Trophoblast cell (in vitro differentiated cells and primary cell): ENCODE measurements at regions not wholly inside any gene's neighbourhood (a gene's known extent, or its start where the extent isn't known, plus 50 kb on each side); places are given as distances from the start of the nearest gene placed in this dataset.
"Not testable (repeated sequence)": the region's sequence is repeated elsewhere in the genome, so short reads cannot be mapped to it uniquely, and the experiment has no call there.

Source experiments
- DNase-seq, 2 donors: peaks; one replicate each; pipeline ENCODE4 v3.0.0-alpha.2; 2016
- H2AFZ ChIP-seq: 2 replicates; pipeline ENCODE4 v1.6.1; 2013; ENCODE audit warnings: low read length, moderate library complexity, mild to moderate bottlenecking; ENCODE audit not compliant: insufficient read depth, poor library complexity
- H2AK5ac ChIP-seq: 2 replicates; pipeline ENCODE4 v1.6.1; 2013; ENCODE audit warnings: mild to moderate bottlenecking, low read length
- H2BK120ac ChIP-seq: 2 replicates; pipeline ENCODE4 v1.6.1; 2013; ENCODE audit warnings: low read length, mild to moderate bottlenecking, moderate library complexity; ENCODE audit not compliant: insufficient read depth, poor library complexity
- H2BK12ac ChIP-seq: 2 replicates; pipeline ENCODE4 v1.6.1; 2013; ENCODE audit warnings: mild to moderate bottlenecking, low read length, moderate library complexity
- H2BK5ac ChIP-seq: 2 replicates; pipeline ENCODE4 v1.6.1; 2013; ENCODE audit warnings: low read length, low read depth, moderate library complexity, mild to moderate bottlenecking; ENCODE audit not compliant: poor library complexity
- H3K14ac ChIP-seq: 2 replicates; pipeline ENCODE4 v1.6.1; 2013; ENCODE audit warnings: mild to moderate bottlenecking, low read length
- H3K18ac ChIP-seq: 2 replicates; pipeline ENCODE4 v1.6.1; 2013; ENCODE audit warnings: mild to moderate bottlenecking, low read length
- H3K23ac ChIP-seq: 2 replicates; pipeline ENCODE4 v1.6.1; 2013; ENCODE audit warnings: low read length
- H3K27ac ChIP-seq: 2 replicates; pipeline ENCODE4 v1.5.1; 2013; ENCODE audit warnings: low read depth, mild to moderate bottlenecking, inconsistent platforms, low read length, moderate library complexity
- H3K27me3 ChIP-seq: 2 replicates; pipeline ENCODE4 v1.6.1; 2013; ENCODE audit warnings: inconsistent platforms, mild to moderate bottlenecking, low read length, moderate library complexity; ENCODE audit not compliant: insufficient read depth
- H3K36me3 ChIP-seq, 2 experiments: 1 replicate in 1 of 2; 2 replicates in 1 of 2; pipeline ENCODE4 v1.6.1; 2013; ENCODE audit warnings: low read length in 2 of 2, mild to moderate bottlenecking in 2 of 2, moderate library complexity in 1 of 2; ENCODE audit not compliant: insufficient read depth in 2 of 2, control insufficient read depth in 1 of 2
- H3K4ac ChIP-seq: 2 replicates; pipeline ENCODE4 v1.6.1; 2013; ENCODE audit warnings: low read depth, mild to moderate bottlenecking, low read length, moderate library complexity
- H3K4me1 ChIP-seq, 2 experiments: 1 replicate in 1 of 2; 2 replicates in 1 of 2; pipeline ENCODE4 v1.6.1; 2013; ENCODE audit warnings: low read length in 2 of 2, mild to moderate bottlenecking in 2 of 2, moderate library complexity in 1 of 2; ENCODE audit not compliant: insufficient read depth in 2 of 2, control insufficient read depth in 1 of 2
- H3K4me2 ChIP-seq: 2 replicates; pipeline ENCODE4 v1.6.1; 2013; ENCODE audit warnings: inconsistent platforms, mild to moderate bottlenecking, low read length, moderate library complexity
- H3K4me3 ChIP-seq: 2 replicates; pipeline ENCODE4 v1.5.1; 2013; ENCODE audit warnings: mild to moderate bottlenecking, low read depth, low read length, inconsistent platforms
- H3K79me1 ChIP-seq: one replicate; pipeline ENCODE4 v1.6.1; 2013; ENCODE audit warnings: low read length
- H3K79me2 ChIP-seq: 2 replicates; pipeline ENCODE4 v1.6.1; 2013; ENCODE audit warnings: low read length, mild to moderate bottlenecking; ENCODE audit not compliant: control insufficient read depth, insufficient read depth, poor library complexity
- H3K9ac ChIP-seq: 2 replicates; pipeline ENCODE4 v1.6.1; 2013; ENCODE audit warnings: mild to moderate bottlenecking, low read length
- H3K9me3 ChIP-seq: 2 replicates; pipeline ENCODE4 v1.6.1; 2013; ENCODE audit warnings: low read depth, mild to moderate bottlenecking, control low read depth, inconsistent platforms, low read length; ENCODE audit not compliant: insufficient read depth
- H4K12ac ChIP-seq: 2 replicates; pipeline ENCODE4 v1.6.1; 2013; ENCODE audit warnings: low read depth, mild to moderate bottlenecking, low read length, moderate library complexity
- H4K8ac ChIP-seq: 2 replicates; pipeline ENCODE4 v1.6.1; 2013; ENCODE audit warnings: low read depth, mild to moderate bottlenecking, low read length, moderate library complexity
- H4K91ac ChIP-seq: one replicate; pipeline ENCODE4 v1.6.1; 2013; ENCODE audit warnings: low read depth, mild to moderate bottlenecking, low read length, moderate library complexity
- WGBS: extraction: QIAGEN DNeasy Blood & Tissue Kit; methylation state at CpG from one replicate; pipeline ENCODE4 v1.1.7; 2013; ENCODE audit warnings: missing lambda C conversion rate; ENCODE audit not compliant: insufficient read length, insufficient coverage; ENCODE audit errors: extremely low coverage; 5-methylcytosine and 5-hydroxymethylcytosine counted together

DNA sequence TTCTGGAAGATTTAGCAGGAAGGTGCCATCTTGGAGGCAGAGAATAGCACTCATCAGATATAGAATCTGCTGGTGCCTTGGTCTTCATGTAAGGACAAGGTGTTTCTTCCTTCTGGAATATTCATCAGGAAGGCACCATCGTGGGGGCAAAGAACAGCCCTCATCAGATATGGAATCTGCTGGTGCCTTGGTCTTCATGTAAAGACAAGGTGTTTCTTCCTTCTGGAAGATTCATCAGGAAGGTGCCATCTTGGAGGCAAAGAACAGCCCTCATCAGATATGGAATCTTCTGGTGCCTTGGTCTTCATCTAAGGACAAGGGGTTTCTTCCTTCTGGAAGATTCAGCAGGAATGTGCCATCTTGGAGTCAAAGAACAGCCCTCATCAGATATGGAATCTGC lies 4500.5 kb upstream of the OR11H1 start:
- H4K12ac ChIP-seq, H3K79me1 ChIP-seq, H3K4ac ChIP-seq, H3K36me3 ChIP-seq, DNase-seq, H2AFZ ChIP-seq, H3K9ac ChIP-seq, H4K8ac ChIP-seq, H2AK5ac ChIP-seq, H2BK5ac ChIP-seq, H3K18ac ChIP-seq, H3K4me3 ChIP-seq, H2BK12ac ChIP-seq, H3K27me3 ChIP-seq, H4K91ac ChIP-seq, H3K4me1 ChIP-seq, H3K23ac ChIP-seq, H2BK120ac ChIP-seq, H3K4me2 ChIP-seq, H3K79me2 ChIP-seq, H3K14ac ChIP-seq, H3K27ac ChIP-seq: not testable (repeated sequence)
- WGBS, result no CpG with 5 or more reads among the region's 1 CpG
- peaks cover 37% of the 10 kb centered on the region for H3K9me3 ChIP-seq

DNA sequence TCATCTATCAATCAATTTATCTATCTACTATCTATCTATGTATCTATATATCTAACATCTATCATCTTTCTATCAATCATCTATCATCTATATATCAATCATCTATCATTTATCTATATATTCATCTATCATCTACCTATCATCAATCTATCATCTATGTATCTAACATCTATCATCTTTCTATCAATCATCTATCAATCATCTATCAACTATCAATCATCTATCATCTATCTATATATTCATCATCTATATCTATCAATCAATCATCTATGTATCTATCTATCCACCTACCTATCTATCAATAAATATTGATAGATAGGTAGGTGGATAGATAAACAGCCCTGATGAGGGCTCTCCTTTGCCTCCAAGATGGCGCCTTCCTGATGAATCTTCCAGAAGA lies 4499.8 kb upstream of the OR11H1 start:
- not testable (repeated sequence) for H2AK5ac ChIP-seq, H3K4me1 ChIP-seq, H3K9ac ChIP-seq, H3K79me2 ChIP-seq, H3K27ac ChIP-seq, H4K12ac ChIP-seq, H3K36me3 ChIP-seq, H2BK5ac ChIP-seq, H3K79me1 ChIP-seq, DNase-seq, H4K8ac ChIP-seq, H2BK12ac ChIP-seq, H2BK120ac ChIP-seq, H3K14ac ChIP-seq, H3K27me3 ChIP-seq, H3K23ac ChIP-seq, H3K4me2 ChIP-seq, H3K4me3 ChIP-seq, H3K18ac ChIP-seq, H2AFZ ChIP-seq, H4K91ac ChIP-seq, H3K4ac ChIP-seq
- WGBS, result no CpG with 5 or more reads among the region's 1 CpG
- peaks cover 39% of the 10 kb centered on the region for H3K9me3 ChIP-seq

DNA sequence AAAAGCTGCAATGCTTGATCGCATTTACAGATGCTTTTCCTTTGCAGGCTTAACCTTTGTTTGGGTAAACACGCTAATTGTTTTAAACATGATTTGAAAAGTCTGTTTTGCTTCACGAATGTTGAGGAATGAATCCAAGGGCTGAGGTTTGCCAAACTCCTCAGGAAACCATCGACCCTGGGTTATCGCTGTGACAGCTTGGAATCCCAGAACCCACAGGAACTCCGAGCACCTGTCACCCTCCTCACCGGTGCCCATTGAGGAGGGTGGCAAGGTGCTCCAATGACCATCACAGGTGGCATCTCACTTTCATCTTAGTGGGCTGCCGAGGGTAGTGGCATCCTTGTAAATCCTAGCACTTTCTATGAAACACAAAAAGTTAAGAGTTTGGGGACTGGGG lies 4498.5 kb upstream of the OR11H1 start:
- H2BK12ac ChIP-seq, H3K23ac ChIP-seq, H3K4me3 ChIP-seq, H3K4me1 ChIP-seq, H4K12ac ChIP-seq, H4K8ac ChIP-seq, H3K27ac ChIP-seq, H2BK5ac ChIP-seq, H2BK120ac ChIP-seq, H2AFZ ChIP-seq, H3K4ac ChIP-seq, H3K79me2 ChIP-seq, H4K91ac ChIP-seq, DNase-seq, H3K18ac ChIP-seq, H3K4me2 ChIP-seq, H3K14ac ChIP-seq, H3K79me1 ChIP-seq, H3K36me3 ChIP-seq, H3K27me3 ChIP-seq, H2AK5ac ChIP-seq, H3K9ac ChIP-seq: not testable (repeated sequence)
- H3K9me3 ChIP-seq, result peaks cover 48% of the 10 kb centered on the region
- WGBS, result no CpG with 5 or more reads among the region's 8 CpGs

DNA sequence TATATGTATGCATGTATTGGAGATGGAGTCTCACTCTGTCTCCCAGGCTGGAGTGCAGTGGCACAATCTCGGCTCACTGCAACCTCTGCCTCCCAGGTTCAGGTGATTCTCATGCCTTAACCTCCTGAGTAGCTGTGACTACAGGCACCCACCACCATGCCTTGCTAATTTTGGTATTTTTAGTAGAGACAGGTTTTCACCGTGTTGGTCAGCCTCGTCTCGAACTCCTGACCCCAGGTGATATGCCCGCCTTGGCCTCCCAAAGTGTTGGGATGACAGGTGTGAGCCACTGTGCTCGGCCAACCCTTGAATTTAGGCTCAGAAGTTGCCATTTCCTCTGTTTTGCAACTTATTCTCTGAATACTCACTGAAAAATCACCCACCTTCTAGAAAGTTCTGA lies 4498.0 kb upstream of the OR11H1 start:
- not testable (repeated sequence) for H4K8ac ChIP-seq, H3K4ac ChIP-seq, H3K14ac ChIP-seq, H3K4me3 ChIP-seq, H2AK5ac ChIP-seq, H3K4me1 ChIP-seq, H4K12ac ChIP-seq, DNase-seq, H2BK5ac ChIP-seq, H3K4me2 ChIP-seq, H2BK120ac ChIP-seq, H3K27ac ChIP-seq, H3K36me3 ChIP-seq, H3K79me1 ChIP-seq, H4K91ac ChIP-seq, H2AFZ ChIP-seq, H3K18ac ChIP-seq, H3K23ac ChIP-seq, H3K27me3 ChIP-seq, H3K79me2 ChIP-seq, H3K9ac ChIP-seq, H2BK12ac ChIP-seq
- peaks cover 50% of the 10 kb centered on the region for H3K9me3 ChIP-seq
- no CpG with 5 or more reads among the region's 6 CpGs for WGBS
